Central memory CD8-positive, alpha-beta T cell (primary cell): ENCODE measurements at regions not wholly inside any gene's neighbourhood (a gene's known extent, or its start where the extent isn't known, plus 50 kb on each side); places are given as distances from the start of the nearest gene placed in this dataset.

ENCODE experiments used
- ATAC-seq: fragments of 150-1000 bp; cut with Tn5 transposase; replicated peaks from 2 replicates; pipeline ENCODE4 v1.10.0; 2022; ENCODE audit warnings: mild to moderate bottlenecking, moderate FRiP score, moderate number of reproducible peaks; ENCODE audit not compliant: poor library complexity, severe bottlenecking; ENCODE audit errors: extremely low read depth
- DNase-seq, 2 donors: peaks; one replicate each; pipeline ENCODE4 v3.0.0; 2021; ENCODE audit warnings: low spot score in 2 of 2
- H3K27ac Mint-ChIP-seq: one replicate; pipeline ENCODE4 v1.8.0; 2022; ENCODE audit warnings: low read depth, mild to moderate bottlenecking, moderate library complexity, mixed read lengths
- H3K27me3 Mint-ChIP-seq: one replicate; pipeline ENCODE4 v1.8.0; 2022; ENCODE audit warnings: mixed read lengths
- H3K36me3 Mint-ChIP-seq: one replicate; pipeline ENCODE4 v1.8.0; 2022; ENCODE audit warnings: mild to moderate bottlenecking, moderate library complexity, mixed read lengths; ENCODE audit not compliant: insufficient read depth
- H3K4me1 Mint-ChIP-seq: one replicate; pipeline ENCODE4 v1.8.0; 2022; ENCODE audit warnings: mixed read lengths
- H3K4me3 Mint-ChIP-seq: one replicate; pipeline ENCODE4 v1.8.0; 2022; ENCODE audit warnings: mild to moderate bottlenecking, moderate library complexity, mixed read lengths
- H3K9me3 Mint-ChIP-seq: one replicate; pipeline ENCODE4 v1.8.0; 2022; ENCODE audit warnings: mixed read lengths

- ATAC-seq (no peak), DNase-seq (peak in 1 of 2 donors; percentile 14)
- Mint-ChIP-seq H3K9me3 (no peaks in the 10 kb centered on the region), H3K27me3 (peaks cover 21% of the 10 kb centered on the region), H3K27ac (no peak overlapping the region), H3K36me3 (peaks cover 7% of the 10 kb centered on the region), H3K4me3 (peak overlapping the region; percentile 92), H3K4me1 (peaks cover 20% of the 10 kb centered on the region)
These were observed 226.7 kb upstream of the C2CD4B start for GRCh38 chr15:62391641-62392262.

- H3K27ac Mint-ChIP-seq: no peak overlapping the region
These were observed 227.3 kb upstream of the C2CD4B start for GRCh38 chr15:62392376-62392775.

GRCh38 chr15:62393196-62393595 is 228.1 kb upstream of the C2CD4B start:
- H3K4me1 Mint-ChIP-seq: peaks cover 20% of the 10 kb centered on the region
- H3K27ac Mint-ChIP-seq: no peak overlapping the region
- DNase-seq (no peak), ATAC-seq (no peak)
- peaks cover 27% of the 10 kb centered on the region for H3K27me3 Mint-ChIP-seq
- H3K36me3 Mint-ChIP-seq: peaks cover 7% of the 10 kb centered on the region
- no peaks in the 10 kb centered on the region for H3K9me3 Mint-ChIP-seq
- no peak overlapping the region for H3K4me3 Mint-ChIP-seq

More at GRCh38 chr15:62392376-62392775, 227.3 kb upstream of the C2CD4B start:
- Mint-ChIP-seq H3K9me3 (no peaks in the 10 kb centered on the region), H3K36me3 (peaks cover 7% of the 10 kb centered on the region), H3K4me1 (peaks cover 20% of the 10 kb centered on the region), H3K4me3 (peak overlapping the region; percentile 92), H3K27me3 (peaks cover 21% of the 10 kb centered on the region)
- ATAC-seq (no peak), DNase-seq (no peak)

- Mint-ChIP-seq H3K4me3 (no peak overlapping the region), H3K9me3 (no peaks in the 10 kb centered on the region), H3K27ac (no peak overlapping the region), H3K4me1 (peaks cover 20% of the 10 kb centered on the region), H3K36me3 (peaks cover 7% of the 10 kb centered on the region), H3K27me3 (peaks cover 34% of the 10 kb centered on the region)
- DNase-seq: no peak
- no peak for ATAC-seq
These were observed 229.0 kb upstream of the C2CD4B start for GRCh38 chr15:62394079-62394478.

GRCh38 chr15:62400778-62401177 is 235.7 kb upstream of the C2CD4B start:
- Mint-ChIP-seq H3K27me3 (peaks cover 71% of the 10 kb centered on the region), H3K4me1 (no peaks in the 10 kb centered on the region), H3K4me3 (no peak overlapping the region), H3K27ac (no peak overlapping the region), H3K36me3 (no peaks in the 10 kb centered on the region), H3K9me3 (no peaks in the 10 kb centered on the region)
- ATAC-seq: no peak
- no peak for DNase-seq

- Mint-ChIP-seq H3K27ac (no peak overlapping the region), H3K27me3 (peaks cover 76% of the 10 kb centered on the region), H3K4me1 (no peaks in the 10 kb centered on the region), H3K4me3 (no peak overlapping the region), H3K36me3 (no peaks in the 10 kb centered on the region), H3K9me3 (no peaks in the 10 kb centered on the region)
- no peak for ATAC-seq
- no peak for DNase-seq
These were observed 237.6 kb upstream of the C2CD4B start for GRCh38 chr15:62402687-62403086.

- DNase-seq (no peak), ATAC-seq (no peak)
- H3K4me1 Mint-ChIP-seq: no peaks in the 10 kb centered on the region
- no peaks in the 10 kb centered on the region for H3K9me3 Mint-ChIP-seq
- H3K36me3 Mint-ChIP-seq: no peaks in the 10 kb centered on the region
- no peak overlapping the region for H3K4me3 Mint-ChIP-seq
- H3K27ac Mint-ChIP-seq: peak overlapping the region; percentile 21
- peaks cover 70% of the 10 kb centered on the region for H3K27me3 Mint-ChIP-seq
These were observed 238.2 kb upstream of the C2CD4B start for GRCh38 chr15:62403164-62403809.

GRCh38 chr15:62404194-62404985 is 239.3 kb upstream of the C2CD4B start:
- Mint-ChIP-seq H3K36me3 (no peaks in the 10 kb centered on the region), H3K4me1 (no peaks in the 10 kb centered on the region), H3K4me3 (no peak overlapping the region), H3K27me3 (peaks cover 64% of the 10 kb centered on the region), H3K9me3 (no peaks in the 10 kb centered on the region), H3K27ac (no peak overlapping the region)
- no peak for ATAC-seq
- no peak for DNase-seq

GRCh38 chr15:62406305-62406891 is 241.3 kb upstream of the C2CD4B start:
- no peak overlapping the region for H3K4me3 Mint-ChIP-seq
- H3K9me3 Mint-ChIP-seq: no peaks in the 10 kb centered on the region
- peaks cover 56% of the 10 kb centered on the region for H3K27me3 Mint-ChIP-seq
- ATAC-seq (no peak), DNase-seq (no peak)
- H3K27ac Mint-ChIP-seq: no peak overlapping the region
- H3K4me1 Mint-ChIP-seq: no peaks in the 10 kb centered on the region
- H3K36me3 Mint-ChIP-seq: no peaks in the 10 kb centered on the region

- Mint-ChIP-seq H3K36me3 (no peaks in the 10 kb centered on the region), H3K4me1 (no peaks in the 10 kb centered on the region), H3K4me3 (no peak overlapping the region), H3K27ac (no peak overlapping the region), H3K9me3 (no peaks in the 10 kb centered on the region), H3K27me3 (peaks cover 55% of the 10 kb centered on the region)
- DNase-seq (no peak), ATAC-seq (no peak)
These were observed 242.1 kb upstream of the C2CD4B start for GRCh38 chr15:62407216-62407615.

GRCh38 chr15:62407962-62408361 is 242.9 kb upstream of the C2CD4B start:
- peaks cover 55% of the 10 kb centered on the region for H3K27me3 Mint-ChIP-seq
- no peak overlapping the region for H3K4me3 Mint-ChIP-seq
- DNase-seq: no peak
- H3K36me3 Mint-ChIP-seq: no peaks in the 10 kb centered on the region
- H3K9me3 Mint-ChIP-seq: no peaks in the 10 kb centered on the region
- H3K4me1 Mint-ChIP-seq: no peaks in the 10 kb centered on the region
- no peak for ATAC-seq
- no peak overlapping the region for H3K27ac Mint-ChIP-seq

GRCh38 chr15:62409466-62409865 is 244.4 kb upstream of the C2CD4B start:
- no peak overlapping the region for H3K4me3 Mint-ChIP-seq
- H3K27ac Mint-ChIP-seq: no peak overlapping the region
- H3K27me3 Mint-ChIP-seq: peaks cover 55% of the 10 kb centered on the region
- no peak for DNase-seq
- no peaks in the 10 kb centered on the region for H3K9me3 Mint-ChIP-seq
- no peaks in the 10 kb centered on the region for H3K36me3 Mint-ChIP-seq
- H3K4me1 Mint-ChIP-seq: no peaks in the 10 kb centered on the region
- ATAC-seq: no peak
